A673 (cell line): ENCODE measurements at regions not wholly inside any gene's neighbourhood (a gene's known extent, or its start where the extent isn't known, plus 50 kb on each side); places are given as distances from the start of the nearest gene placed in this dataset.

Source experiments
- EZH2 ChIP-seq: fragments of 200-600 bp; sonication (generic); IDR thresholded peaks from 2 replicates; pipeline ENCODE4 v1.6.1; 2017; ENCODE audit warnings: borderline replicate concordance, low read depth, mild to moderate bottlenecking, mixed read lengths, antibody characterized with exemption, low read length; ENCODE audit not compliant: poor library complexity, severe bottlenecking
- TF ChIP-seq, protein P1 (sequence below): fragments of 300-800, 200-600 bp; sonication (generic); conservative IDR thresholded peaks from 2 replicates; pipeline ENCODE4 v1.5.1; 2017; ENCODE audit warnings: low read depth, mild to moderate bottlenecking, antibody characterized with exemption, low read length, moderate library complexity, mixed read lengths

DNA sequence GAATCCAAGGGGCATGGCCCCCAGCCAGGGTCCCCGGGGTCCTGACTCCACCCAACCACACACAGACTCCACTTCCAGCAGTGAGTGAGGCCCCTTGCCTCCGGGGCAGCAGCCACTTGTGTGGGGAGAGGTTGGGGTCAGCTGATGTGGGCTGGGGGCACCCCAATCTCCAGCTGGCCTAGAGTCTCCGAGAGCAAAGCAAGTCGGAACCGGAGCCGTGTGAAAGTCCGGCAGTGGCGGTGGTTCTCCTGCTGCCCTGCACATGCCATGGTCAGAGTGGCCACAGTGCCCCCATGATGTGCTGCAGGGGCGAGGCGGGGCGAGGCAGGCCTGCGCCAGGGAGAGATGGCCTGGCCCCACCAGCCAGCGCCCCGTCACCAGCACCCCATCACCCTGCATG, 74.6 kb downstream of the PDGFA start:
- TF ChIP-seq, protein P1, sequence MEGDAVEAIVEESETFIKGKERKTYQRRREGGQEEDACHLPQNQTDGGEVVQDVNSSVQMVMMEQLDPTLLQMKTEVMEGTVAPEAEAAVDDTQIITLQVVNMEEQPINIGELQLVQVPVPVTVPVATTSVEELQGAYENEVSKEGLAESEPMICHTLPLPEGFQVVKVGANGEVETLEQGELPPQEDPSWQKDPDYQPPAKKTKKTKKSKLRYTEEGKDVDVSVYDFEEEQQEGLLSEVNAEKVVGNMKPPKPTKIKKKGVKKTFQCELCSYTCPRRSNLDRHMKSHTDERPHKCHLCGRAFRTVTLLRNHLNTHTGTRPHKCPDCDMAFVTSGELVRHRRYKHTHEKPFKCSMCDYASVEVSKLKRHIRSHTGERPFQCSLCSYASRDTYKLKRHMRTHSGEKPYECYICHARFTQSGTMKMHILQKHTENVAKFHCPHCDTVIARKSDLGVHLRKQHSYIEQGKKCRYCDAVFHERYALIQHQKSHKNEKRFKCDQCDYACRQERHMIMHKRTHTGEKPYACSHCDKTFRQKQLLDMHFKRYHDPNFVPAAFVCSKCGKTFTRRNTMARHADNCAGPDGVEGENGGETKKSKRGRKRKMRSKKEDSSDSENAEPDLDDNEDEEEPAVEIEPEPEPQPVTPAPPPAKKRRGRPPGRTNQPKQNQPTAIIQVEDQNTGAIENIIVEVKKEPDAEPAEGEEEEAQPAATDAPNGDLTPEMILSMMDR: no peak
- no peak for TF ChIP-seq EZH2
